GM23338 (cell line): ENCODE measurements at regions not wholly inside any gene's neighbourhood (a gene's known extent, or its start where the extent isn't known, plus 50 kb on each side); places are given as distances from the start of the nearest gene placed in this dataset.

Source experiments
- JUNB ChIP-seq: IDR thresholded peaks from one replicate; pipeline ENCODE4 v1.6.1; 2016; ENCODE audit warnings: antibody characterized with exemption; ENCODE audit not compliant: unreplicated experiment
- TF ChIP-seq, protein P1 (sequence below), 2 experiments: fragments of 200-600 bp in 1 of 2; sonication (generic) in 1 of 2; conservative IDR thresholded peaks; 2 replicates each; pipeline versions ENCODE4 v1.5.1 to v1.6.1; 2016 to 2017; ENCODE audit warnings: antibody characterized with exemption in 2 of 2, low read depth in 2 of 2, mild to moderate bottlenecking in 2 of 2, moderate library complexity in 1 of 2

DNA sequence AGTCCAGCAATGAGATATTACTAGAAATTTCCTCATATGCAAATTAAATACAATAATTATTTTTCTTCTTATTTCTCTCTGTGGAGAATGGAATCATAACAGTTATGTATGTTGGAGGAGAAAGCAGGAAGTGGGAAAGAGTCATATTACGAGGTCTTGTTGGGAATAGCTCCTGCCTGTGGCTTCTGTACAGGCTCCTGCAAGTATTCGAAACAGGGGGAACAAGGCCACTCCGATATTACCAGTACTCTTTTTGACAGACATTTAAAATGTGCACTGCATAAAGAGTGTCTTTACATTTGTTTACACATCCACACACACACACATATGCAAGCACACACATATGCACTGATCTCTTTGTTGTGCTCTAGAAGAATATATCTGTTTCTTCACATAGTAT, 812.0 kb upstream of the ZNF608 start:
- TF ChIP-seq, protein P1, sequence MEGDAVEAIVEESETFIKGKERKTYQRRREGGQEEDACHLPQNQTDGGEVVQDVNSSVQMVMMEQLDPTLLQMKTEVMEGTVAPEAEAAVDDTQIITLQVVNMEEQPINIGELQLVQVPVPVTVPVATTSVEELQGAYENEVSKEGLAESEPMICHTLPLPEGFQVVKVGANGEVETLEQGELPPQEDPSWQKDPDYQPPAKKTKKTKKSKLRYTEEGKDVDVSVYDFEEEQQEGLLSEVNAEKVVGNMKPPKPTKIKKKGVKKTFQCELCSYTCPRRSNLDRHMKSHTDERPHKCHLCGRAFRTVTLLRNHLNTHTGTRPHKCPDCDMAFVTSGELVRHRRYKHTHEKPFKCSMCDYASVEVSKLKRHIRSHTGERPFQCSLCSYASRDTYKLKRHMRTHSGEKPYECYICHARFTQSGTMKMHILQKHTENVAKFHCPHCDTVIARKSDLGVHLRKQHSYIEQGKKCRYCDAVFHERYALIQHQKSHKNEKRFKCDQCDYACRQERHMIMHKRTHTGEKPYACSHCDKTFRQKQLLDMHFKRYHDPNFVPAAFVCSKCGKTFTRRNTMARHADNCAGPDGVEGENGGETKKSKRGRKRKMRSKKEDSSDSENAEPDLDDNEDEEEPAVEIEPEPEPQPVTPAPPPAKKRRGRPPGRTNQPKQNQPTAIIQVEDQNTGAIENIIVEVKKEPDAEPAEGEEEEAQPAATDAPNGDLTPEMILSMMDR (conservative IDR thresholded peaks at IDR 0.05; ENCODE audit: low read depth in 2 of 2) = no peak
- no peak for TF ChIP-seq JUNB
